Right forelimb (tissue), 1 donor: ENCODE measurements at regions not wholly inside any gene's neighbourhood (a gene's known extent, or its start where the extent isn't known, plus 50 kb on each side); places are given as distances from the start of the nearest gene placed in this dataset.

Experiments used
- DNase-seq: peaks from one replicate; pipeline ENCODE4 v3.0.0-alpha.2; 2018

DNA sequence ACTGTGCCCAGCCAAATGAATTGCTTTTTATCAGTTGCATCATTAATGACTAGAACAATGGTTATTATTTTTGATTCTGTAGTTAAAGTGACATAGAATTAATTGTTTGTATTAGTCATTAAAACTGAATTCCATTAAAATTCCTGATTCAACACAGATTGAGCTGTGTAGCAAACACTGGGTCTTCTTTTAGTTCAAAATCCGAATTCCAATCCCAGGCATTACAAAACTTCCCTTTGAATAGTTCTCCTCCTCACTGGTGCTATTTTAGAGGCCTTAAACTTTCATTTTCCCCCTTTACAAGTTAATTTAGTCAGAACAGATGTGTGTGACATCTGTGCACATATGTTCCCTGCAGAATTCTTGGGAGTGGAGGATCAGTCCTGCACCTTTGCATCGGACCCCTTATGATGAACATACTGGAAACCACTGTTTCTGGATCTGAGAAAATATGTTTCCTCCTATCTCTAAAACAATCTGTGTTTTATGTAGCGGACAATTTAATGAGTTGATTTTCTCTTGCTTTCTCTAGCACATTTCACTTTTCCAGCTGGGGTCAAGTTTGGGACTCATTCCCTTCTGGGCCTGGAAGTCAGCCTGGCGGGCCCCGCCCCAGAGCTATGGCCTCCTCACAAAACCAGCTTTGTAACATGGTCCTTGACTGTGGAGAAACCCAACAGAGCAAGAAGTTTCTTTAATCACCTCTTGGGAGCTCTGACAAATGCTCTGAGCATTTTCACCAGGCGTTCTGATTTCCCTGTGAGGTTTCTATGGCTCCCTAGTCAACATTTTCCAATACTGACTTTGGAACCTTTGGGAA lies 87.9 kb upstream of the MAMDC2 start:
- DNase-seq = no peak

DNA sequence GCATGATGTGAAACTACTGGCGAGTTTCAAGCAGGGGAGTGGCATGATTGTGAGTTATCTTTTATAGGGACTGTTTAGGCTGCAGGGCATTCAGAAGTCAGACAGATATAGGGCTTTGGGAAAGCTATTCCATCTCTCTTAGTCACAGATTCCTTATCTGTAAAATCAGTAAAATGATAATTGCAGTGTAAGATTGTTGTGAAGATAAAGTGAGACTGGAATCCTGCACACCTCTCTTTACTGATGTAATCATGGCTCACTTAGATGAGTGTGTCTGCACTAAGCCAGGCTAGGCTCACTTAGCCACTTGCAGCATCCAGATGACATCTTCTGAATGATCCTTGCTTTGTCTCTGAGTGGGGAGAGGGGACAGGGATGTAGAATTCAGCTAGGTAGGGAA lies 81.8 kb upstream of the MAMDC2 start:
- no peak for DNase-seq

GRCh38 chr9:69963803-69964202 lies 79.8 kb upstream of the MAMDC2 start:
- no peak for DNase-seq

GRCh38 chr9:69964446-69964845 lies 79.2 kb upstream of the MAMDC2 start:
- DNase-seq = no peak

DNA sequence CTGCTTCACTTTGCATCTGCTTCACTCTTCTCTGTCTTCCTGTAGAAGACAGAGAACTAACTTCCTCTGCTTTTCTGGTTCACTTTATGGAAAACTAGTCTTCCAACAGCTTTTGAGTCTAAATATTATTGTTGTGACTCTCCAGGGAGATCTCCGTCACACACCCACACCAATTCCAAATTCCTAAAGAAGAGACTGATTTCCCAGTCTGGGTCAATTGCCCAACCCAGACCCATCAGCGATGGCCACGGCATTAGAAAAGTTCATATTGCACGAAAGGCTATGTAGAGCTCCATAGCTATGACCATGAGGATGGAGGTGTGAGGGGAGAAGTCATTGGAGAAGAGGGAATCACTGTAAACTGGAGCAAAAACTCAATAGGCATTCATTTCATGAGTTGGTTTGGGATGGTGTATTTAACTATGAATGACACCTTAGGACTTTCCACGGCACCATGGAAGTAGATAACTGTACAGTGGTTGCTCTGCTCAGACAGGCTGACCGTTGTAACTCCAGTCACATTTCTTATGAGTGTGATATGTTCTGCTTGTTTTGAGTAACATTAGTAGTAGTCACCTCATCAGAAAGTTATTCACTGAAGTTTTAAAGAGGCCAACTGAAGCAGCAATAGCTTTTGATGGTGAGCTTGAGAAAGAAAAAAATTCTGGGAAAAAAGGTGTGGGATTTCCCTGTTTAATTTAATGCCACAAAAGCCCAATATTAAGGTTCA lies 78.1 kb upstream of the MAMDC2 start:
- DNase-seq = no peak

- DNase-seq = no peak
Observed at GRCh38 chr9:69967344-69967743, 76.3 kb upstream of the MAMDC2 start.

GRCh38 chr9:69970001-69970533 lies 73.6 kb upstream of the MAMDC2 start:
- no peak for DNase-seq

GRCh38 chr9:69971643-69972449 lies 71.8 kb upstream of the MAMDC2 start:
- peak; percentile 80 for DNase-seq

DNA sequence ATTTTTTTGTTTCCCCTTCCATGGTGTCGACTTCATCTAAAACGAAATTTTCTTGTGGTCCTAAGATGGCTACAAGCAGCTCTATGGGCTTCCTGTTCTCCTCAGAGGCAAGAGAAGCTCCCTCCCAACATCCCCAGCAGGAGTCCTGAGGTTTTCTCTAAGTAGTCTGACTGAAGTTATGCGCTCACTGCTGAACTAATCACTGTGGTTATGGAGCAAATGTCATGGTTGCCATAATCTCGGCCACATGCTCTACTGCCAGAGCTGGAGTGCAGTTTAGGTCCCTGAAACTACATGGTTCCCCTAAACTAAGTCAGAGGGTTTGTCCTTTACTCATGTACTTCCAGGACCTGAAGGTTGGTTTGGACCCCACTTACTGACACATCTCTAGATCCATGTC lies 68.0 kb upstream of the MAMDC2 start:
- DNase-seq = no peak

DNA sequence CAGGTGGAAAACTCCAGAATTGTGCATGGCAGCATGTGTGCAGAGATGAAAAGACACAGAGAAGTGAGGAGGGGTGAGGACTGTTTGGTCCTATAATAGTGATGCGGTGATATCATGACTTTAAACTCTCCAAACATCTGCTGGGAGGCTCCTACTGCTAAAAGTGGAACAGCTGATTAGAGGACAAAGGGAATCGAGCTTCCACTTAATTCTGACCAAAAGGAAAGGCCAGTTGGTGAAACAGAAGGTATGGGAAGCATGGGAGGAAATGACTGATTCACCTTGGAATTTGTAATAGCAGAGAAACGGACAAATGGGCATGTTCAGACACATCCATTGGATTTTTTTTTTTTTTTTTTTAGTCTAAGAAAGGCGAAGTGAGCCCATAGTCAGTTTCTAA lies 67.5 kb upstream of the MAMDC2 start:
- DNase-seq = no peak

DNA sequence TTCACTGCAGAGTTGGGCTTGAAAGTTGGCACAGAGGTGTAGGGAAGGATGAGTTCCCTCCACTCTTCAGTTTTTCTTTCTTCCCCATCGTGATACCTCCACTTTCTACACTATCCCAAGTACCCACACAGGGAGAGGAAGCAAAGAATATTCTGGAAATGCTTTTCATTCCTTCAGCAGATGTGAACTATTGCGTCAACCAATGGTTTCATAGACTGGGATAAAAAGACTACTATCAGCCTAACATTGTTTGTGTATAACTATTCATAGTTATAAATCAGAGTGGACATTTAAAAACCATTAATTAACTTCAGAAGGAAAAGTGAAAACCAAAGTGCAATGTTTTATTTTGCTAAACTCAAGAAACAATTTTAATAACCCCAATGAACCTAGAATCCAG lies 63.6 kb upstream of the MAMDC2 start:
- DNase-seq = no peak

DNA sequence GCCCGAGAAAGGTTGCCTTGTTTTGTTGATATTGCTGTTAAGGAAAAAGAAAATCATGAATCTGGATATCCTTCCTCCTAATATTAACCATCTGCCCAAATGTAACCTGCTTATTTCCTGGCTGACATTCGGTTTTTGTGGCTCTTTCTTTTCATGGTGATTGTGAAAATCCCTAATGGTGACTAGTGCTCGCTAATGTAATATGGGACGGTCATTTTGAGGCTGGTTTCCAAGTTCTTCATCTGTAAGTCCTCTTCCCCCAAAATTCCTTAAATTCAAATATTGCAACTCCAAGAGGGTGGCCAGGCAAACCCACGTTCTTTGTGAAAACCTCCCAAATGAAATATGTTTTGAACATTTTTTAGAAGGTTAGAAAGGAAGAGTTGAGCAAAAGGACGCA lies 63.1 kb upstream of the MAMDC2 start:
- no peak for DNase-seq

- no peak for DNase-seq
Observed at GRCh38 chr9:69981686-69982445, 61.8 kb upstream of the MAMDC2 start.

- DNase-seq = no peak
Observed at GRCh38 chr9:69984831-69985230, 58.8 kb upstream of the MAMDC2 start.

DNA sequence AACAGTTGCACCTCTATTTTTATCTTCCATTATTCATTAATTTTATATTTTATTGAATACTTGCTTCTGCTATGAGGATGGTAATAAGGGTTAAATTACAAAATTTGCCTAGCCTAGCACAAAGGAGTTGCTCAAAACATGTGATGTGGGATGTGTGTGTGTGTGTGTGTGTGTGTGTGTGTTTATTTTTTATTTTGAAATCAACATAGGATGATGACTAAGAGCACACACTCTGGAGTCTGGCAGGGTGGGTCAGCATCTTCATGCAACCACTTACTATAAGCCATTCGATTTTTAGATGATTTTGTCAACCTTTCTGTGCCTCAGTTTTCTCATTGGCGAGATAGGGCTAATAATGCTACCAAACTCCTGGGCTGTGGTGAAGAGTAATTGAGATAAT lies 57.7 kb upstream of the MAMDC2 start:
- no peak for DNase-seq

DNA sequence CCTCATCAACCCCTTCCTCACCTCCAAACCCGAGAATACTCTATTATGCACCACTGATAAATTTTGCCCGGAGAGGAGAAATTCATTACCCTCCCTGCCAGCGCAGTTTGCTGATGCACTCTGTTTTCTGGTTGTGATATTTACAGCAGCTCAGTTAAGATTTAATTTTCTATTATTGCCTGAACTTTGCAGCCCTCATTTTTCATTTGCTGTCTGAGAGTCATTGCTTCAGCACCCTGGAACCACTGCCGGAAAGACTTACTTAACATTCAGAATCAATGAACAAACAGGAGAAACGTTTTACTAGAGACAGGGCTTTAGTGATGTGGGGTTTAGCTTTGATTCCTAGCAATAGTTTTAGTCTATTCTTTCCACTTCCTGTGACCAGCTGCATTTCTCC lies 56.7 kb upstream of the MAMDC2 start:
- no peak for DNase-seq

DNA sequence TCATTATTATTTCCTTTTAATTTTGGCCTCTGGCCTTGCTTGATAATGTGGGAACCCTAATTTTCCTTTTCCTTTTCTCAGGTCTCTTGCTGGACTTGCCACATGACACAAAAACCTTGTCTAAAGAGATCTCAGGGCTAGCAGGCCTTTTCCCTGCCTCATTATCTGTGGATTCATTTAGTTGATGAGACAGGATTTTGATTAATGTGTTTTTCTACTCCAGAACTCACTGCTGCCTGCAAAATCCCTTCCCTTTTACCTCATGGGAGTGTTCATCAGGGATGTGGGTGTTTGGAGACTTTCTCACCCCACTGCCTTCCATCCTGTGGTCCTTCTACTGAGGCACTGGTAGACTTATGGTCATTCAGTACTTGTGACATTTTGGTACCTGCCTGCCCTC lies 56.2 kb upstream of the MAMDC2 start:
- no peak for DNase-seq

DNA sequence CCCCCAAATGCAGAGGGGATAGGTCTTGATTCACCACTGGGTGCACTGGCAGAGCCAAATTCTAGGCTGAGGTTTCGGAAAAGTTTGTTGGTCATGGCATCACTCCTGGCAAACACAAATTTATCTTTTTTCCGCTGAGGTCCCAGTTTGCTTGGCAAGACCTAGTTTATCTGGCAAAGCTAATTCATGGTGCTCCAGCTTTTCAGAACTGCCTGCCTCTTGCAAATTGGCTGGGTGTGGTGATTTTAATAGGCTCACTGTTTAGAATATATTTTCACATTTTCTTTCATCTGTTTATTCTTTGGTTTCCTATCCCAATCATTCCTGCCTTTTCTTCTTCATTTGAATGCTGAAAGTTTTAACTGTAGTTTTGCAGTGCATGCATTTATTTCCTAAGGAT lies 50.5 kb upstream of the MAMDC2 start:
- no peak for DNase-seq
